OCI-LY1 (cell line): ENCODE measurements at regions not wholly inside any gene's neighbourhood (a gene's known extent, or its start where the extent isn't known, plus 50 kb on each side); places are given as distances from the start of the nearest gene placed in this dataset.

Source experiments
- EZH2 ChIP-seq: fragments of 200-600 bp; sonication (generic), shearing (Covaris generic); IDR thresholded peaks from 2 replicates; pipeline ENCODE4 v1.8.0; 2017; ENCODE audit warnings: borderline replicate concordance, mixed run types, mild to moderate bottlenecking, antibody characterized with exemption, low read length, moderate library complexity, mixed read lengths
- TF ChIP-seq, protein P1 (sequence below): fragments of 200-600 bp; sonication (generic), shearing (Covaris generic); IDR thresholded peaks from 2 replicates; pipeline ENCODE4 v1.5.1; 2017; ENCODE audit warnings: mild to moderate bottlenecking, antibody characterized with exemption, low read length, moderate library complexity, mixed read lengths

DNA sequence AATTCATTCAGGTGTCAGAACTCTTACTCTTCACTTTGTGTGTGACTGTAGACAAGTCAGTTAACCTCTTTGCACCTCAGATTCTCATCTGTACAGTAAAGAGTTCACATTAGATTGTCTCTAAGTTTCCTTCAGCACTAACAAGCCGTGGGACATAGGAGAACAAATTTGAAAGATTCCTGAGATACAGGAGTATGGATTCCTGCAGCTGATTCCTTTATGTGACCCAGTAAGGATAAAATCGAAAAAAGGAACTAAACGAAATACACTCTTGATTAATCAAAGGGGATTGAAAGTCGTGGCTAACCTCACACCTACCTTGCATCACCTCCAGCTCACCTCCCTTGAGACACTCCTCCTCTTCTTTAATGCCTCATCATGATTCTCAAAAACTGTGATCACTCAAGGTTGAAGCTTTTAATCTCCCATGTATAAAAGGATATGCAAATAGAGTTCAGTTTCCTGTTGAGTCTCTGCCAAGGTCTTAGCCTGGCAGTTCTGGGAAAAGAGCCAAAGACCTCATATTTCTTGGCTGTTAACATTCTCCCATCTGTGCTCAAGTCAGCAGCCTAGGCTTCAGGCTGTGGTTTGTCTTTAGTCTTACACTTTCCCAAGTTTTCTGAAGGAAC lies 156.6 kb downstream of the DAD1 start:
- TF ChIP-seq, protein P1, sequence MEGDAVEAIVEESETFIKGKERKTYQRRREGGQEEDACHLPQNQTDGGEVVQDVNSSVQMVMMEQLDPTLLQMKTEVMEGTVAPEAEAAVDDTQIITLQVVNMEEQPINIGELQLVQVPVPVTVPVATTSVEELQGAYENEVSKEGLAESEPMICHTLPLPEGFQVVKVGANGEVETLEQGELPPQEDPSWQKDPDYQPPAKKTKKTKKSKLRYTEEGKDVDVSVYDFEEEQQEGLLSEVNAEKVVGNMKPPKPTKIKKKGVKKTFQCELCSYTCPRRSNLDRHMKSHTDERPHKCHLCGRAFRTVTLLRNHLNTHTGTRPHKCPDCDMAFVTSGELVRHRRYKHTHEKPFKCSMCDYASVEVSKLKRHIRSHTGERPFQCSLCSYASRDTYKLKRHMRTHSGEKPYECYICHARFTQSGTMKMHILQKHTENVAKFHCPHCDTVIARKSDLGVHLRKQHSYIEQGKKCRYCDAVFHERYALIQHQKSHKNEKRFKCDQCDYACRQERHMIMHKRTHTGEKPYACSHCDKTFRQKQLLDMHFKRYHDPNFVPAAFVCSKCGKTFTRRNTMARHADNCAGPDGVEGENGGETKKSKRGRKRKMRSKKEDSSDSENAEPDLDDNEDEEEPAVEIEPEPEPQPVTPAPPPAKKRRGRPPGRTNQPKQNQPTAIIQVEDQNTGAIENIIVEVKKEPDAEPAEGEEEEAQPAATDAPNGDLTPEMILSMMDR, result no peak
- TF ChIP-seq EZH2, result no peak
